ENCODE measurements at regions not wholly inside any gene's neighbourhood (a gene's known extent, or its start where the extent isn't known, plus 50 kb on each side); places are given as distances from the start of the nearest gene placed in this dataset.

- DNase-seq (ENCODE audit: low read depth) = no peak
Measured at GRCh38 chr1:112219267-112219666, 176.7 kb upstream of the CTTNBP2NL start.

DNA sequence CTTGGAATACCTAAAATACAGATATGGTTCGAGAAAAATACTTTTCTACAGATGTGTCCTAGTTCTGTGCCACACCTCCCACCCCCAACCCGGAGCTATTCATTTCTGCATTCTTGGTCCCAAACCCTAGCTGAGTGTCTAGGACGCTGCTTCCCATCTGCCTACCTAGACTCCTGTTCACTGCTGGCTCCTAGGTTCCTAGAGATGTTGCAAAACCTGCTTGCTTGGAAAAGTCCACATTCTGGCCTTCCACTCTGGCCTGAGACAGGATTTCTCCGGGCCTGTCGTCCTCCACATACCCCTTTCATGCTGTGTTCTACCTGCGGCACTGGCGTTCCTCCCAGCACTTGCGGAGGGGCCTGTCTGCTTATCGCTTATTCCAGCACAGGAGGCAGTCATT lies 165.8 kb upstream of the CTTNBP2NL start:
- DNase-seq (ENCODE audit: low read depth) = no peak

- no peak for DNase-seq (ENCODE audit: low read depth)
Measured at GRCh38 chr1:112231331-112231730, 164.7 kb upstream of the CTTNBP2NL start.

DNA sequence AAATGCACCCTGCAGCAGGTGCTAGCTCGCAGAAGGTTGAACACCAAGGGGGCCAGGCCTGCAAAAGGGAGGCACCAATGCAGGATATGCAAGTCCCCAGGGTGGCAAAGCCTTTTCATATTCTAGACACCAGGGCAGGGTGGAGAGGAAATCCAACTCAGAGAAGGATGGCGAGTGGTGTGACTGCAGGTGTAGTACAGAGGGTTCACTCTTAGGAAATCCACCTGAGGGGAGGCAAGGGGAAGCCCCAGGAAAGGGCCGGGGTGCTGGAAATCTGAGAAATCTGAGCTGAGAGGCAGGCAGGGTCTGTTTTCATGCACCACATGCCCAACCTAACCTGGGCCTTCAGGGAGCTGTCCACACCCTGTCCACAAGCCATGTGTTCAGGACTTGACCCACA lies 163.2 kb upstream of the CTTNBP2NL start:
- no peak for DNase-seq (ENCODE audit: low read depth)

DNA sequence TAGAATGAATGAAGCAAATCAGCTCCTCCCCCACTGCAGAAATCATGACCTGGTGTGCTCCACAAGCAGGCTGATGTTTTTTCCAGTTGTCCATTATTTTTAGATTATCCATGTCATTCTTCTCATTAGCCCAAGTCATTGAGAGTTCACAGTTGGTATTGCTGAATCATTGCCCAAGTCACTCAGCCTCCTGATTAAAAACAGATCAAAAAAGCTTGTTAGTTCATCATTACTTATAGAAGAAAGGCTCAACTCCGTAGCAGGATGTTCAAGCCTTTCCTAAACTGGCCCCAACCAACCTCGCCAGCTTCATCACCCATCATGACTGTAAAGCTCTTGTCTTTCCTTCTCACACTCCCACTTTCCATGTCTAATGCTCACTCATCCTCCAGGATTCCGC lies 161.3 kb upstream of the CTTNBP2NL start:
- DNase-seq (ENCODE audit: low read depth) = no peak

DNA sequence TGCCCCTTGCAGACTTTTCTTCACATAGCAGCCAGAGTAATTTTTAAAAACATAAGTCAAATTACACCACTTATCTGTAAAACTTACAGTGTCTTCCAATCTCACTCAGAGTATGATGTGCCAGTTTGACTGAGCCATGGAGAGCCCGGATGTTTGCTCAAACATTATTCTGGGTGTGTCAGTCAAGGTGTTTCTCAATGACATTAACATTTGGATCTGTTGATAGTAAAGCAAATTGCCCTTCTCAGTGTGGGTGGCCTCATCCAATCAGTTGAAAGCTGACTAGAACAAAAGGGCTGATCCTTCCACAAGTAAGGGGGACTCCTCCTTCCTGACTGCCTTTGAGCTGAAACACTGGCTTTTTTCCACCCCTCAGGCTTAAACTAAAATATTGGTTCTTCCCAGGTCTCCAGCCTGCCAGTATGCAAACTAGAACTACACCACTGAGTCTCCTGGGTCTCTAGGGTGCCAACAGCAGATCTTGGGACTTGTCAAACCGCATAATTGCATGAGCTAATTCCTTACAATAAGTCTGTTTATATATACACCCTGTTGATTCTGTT lies 157.9 kb upstream of the CTTNBP2NL start:
- DNase-seq (ENCODE audit: low read depth) = no peak

- no peak for DNase-seq (ENCODE audit: low read depth)
Measured at GRCh38 chr1:112239683-112240330, 156.2 kb upstream of the CTTNBP2NL start.

- no peak for DNase-seq (ENCODE audit: low read depth)
Measured at GRCh38 chr1:112242470-112242869, 153.5 kb upstream of the CTTNBP2NL start.

DNA sequence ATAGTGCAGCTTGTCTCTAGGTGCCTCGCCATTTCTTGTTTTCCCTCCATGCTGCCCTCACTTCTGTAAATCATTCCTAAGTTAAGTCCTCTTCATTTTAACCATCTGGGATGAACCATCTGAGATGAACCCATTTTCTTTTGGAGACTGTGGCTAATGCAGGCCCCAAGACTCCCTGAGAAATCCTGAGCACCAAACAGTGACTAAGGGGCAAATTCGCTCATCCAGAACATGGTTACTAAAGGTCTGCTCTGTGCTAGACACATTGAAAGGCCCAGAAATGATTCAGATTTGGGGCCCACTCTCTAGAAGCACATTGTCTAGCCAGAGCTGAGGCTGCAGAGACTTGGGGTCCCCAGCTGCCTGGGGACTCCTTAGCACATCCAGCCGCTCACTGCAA lies 151.9 kb upstream of the CTTNBP2NL start:
- DNase-seq (ENCODE audit: low read depth) = no peak

DNA sequence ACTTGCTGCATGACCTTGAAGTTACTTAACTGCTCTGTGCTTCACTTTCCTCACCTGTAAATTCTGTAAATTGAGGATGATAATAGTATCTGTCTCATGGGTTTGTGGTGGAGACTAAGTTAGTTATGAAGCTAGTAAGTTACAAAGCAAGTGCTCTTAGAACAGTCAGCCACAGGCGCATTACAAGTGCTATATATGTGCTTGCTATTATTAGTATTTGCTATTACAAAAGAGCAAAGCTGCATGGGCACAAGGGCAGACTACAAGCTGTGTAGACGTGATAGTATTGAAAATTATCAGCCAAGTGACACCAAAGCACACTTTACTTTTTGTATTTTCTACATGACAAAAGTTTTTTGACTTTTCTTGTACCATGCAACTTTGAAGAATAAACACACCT lies 150.9 kb upstream of the CTTNBP2NL start:
- DNase-seq (ENCODE audit: low read depth) = no peak

- no peak for DNase-seq (ENCODE audit: low read depth)
Measured at GRCh38 chr1:112247036-112247597, 148.9 kb upstream of the CTTNBP2NL start.

DNA sequence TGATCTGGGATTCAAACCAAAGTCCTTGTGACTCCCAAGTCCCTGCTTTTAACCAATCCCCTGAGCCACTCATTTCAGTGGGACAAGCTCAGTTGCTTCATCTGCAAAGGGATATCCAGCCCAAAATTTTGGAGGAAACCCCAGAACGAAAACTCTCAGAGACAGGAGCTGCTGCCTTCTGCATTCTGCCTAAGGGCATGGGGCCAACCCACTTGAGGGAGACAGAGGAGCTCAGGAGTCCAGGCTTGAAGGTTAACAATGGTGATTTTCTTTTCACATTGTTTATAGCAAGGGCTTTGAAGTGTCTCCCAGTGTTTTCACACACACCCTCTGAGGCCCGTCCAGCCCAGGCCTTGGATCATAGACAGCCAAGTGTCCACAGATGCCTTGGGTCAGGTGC lies 148.1 kb upstream of the CTTNBP2NL start:
- DNase-seq (ENCODE audit: low read depth) = no peak

DNA sequence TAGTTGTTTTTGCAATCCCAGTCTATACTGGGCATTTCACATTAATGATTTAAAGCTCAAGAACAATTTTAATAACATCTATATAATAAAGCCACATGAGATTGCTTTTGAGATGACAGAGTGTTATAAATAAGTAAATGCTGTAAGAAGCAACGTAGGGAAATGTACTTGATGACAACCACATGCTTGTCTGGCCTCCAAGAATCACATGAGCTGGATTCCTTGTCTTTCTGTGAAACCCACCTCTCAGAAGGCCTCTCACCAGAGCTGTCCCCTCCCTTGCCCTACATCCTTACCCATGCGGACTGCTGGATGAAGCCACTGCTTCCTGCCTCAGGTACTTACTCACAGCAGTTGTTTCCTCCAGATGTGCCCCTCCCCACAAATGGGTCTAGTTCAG lies 145.1 kb upstream of the CTTNBP2NL start:
- DNase-seq (ENCODE audit: low read depth) = no peak

DNA sequence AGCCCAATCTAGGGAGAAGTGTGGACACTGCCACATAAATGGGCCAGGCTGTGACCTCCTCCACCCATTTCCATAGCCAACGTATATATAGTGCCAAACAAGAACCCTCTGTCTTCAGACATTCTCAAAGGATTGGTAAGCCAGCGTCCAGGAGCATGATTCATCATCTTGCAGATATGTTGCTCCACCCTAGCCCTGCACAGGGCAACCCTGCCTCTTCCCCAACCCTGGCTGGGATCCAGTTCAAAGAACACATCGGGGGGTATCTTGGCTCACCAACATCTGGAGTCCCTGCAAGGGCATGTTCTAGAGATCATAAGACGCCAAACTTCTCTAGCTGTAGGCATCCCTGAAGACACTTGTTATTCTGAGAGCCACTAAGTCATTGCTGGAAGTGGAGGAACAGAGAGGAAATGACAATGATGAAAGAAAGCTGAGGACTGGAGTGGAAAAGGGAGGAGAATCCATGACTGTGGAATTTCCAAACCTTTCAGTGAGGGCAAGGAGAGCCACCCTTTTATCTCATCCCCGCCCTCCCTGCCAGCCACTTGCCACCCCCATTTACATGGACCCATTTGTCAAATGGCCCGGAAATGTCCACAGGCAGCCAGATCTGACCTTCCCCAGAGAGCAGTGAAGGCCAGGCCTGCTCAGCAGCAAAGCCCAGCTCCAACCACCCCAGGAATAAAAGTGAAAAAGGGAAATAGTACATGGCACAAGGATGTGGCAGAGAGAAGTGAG lies 144.1 kb upstream of the CTTNBP2NL start:
- DNase-seq (ENCODE audit: low read depth) = no peak

GRCh38 chr1:112253366-112253765 lies 142.6 kb upstream of the CTTNBP2NL start:
- DNase-seq (ENCODE audit: low read depth) = no peak

DNA sequence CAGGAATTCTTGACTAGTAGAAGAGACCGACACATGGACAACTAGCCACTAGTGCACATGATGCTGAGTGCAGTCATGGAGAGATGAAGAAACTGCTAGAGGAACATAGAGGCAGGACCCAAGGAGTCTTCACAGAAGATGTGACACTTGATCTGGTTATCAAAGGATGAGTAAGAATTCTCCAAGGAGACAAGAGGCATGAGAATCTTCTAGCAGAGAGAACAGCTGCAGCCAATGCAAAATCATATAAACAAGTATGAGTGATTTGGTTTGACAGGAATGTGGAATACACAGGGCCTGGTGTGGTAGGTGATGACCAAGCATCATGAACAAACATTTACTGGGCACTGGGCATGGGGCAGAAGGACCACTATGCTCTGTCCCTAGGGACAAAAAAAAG lies 140.9 kb upstream of the CTTNBP2NL start:
- DNase-seq (ENCODE audit: low read depth) = no peak

DNA sequence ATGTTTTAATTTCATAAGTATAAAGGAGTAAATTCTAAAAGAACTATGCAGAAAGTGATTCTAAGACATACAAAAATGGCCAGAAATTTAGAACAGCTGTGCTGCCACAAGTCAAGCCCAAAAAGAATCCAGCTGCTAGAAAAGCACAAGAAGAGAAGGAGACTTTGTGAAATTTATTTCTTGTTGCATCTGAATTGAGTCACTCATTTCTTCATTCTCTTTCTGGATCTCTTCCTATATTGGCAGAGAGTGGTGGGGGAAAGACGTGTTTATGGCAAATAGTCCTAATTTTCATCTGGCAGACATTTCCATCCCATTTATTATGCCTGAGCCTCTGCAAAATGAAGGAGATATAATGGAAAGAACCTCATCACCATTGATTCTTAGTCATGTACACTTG lies 139.6 kb upstream of the CTTNBP2NL start:
- DNase-seq (ENCODE audit: low read depth) = no peak

DNA sequence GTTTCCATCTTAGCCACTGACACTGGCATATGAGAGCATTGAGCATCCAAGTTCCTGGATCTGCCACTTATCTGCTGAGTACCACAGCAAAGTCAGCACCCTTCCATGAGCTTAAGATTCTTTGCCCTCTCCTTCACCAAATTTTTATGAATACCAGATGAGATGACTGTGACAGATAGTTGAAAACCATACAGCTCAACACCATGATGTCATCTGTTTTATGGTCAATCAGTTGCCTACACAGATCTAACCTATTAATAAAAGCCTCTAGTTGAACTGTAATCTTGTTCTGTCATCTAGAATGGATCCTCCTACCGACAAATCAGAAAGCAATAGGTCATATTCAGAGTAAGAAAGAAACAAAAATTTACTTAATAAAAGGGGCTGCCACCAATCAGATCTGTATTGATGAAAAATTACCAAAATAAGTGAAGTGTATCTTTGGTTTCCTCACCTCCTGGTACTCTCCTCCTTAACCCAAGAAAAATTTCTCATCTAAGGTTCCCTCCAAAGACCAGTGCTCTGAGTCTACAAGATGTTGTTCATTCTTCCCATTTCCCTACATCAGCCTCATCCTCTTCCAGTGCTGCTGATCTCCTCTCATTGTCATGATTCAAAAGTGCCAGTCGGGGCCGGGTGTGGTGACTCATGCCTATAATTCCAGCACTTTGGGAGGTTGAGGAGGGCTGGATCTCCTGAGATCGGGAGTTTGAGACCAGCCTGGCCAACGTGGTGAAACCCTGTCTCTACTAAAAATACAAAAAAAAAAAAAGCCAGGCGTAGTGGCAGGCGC lies 138.8 kb upstream of the CTTNBP2NL start:
- DNase-seq (ENCODE audit: low read depth) = no peak

DNA sequence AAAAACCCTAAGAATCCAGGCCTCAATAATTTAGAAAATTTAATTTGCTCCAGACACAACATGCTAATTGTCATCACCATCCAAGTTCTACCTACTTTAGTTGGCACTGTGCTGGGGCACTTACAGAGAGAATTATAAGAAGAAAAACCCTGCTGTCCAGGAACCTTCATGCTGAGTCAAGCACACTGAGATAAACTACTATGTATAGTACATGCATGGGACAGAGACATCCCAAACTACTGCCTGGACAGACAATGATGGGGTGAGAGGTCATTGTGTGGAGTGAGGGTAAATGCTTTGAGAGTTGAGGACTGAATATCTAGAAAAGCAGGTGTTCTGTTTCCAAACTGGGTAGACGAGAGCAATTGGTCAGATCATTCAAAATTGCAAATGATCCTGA lies 135.3 kb upstream of the CTTNBP2NL start:
- no peak for DNase-seq (ENCODE audit: low read depth)

DNA sequence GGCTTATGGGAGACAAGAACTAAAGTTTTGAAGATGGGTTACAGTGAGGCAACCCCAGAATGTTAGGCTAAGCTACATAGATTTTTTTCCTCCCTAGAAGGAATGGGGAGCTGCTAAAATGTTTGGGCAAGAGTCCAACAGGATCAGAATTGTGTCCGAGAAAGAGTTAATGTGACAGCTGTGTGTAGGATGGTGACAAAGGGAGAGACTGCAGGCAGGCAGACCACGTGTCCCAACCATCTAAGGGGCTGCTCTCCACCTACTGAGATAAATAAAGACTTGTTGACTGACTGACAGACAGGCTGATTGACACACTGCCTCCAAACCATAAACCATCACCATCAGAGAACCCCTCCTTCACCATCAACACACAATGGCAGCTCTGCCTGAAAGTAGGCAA lies 133.7 kb upstream of the CTTNBP2NL start:
- no peak for DNase-seq (ENCODE audit: low read depth)

DNA sequence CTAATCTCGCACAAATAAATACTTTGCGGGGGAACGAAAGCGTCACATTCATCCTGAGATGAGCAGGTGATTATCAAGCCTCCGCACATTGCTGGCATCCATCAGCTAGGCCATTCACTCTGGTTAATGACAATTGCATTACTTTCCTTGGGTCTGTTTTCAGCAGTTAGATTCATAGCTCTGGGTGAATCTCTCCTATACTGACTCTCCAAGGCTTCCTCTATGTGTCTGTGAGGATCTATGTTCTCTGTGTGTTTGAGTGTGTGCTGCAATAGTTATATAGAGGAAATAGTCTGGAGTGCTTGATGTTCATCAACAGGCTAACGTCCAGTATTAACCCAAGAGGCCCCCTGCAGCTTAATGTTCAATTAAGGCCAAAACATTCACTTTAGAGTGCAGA lies 133.0 kb upstream of the CTTNBP2NL start:
- DNase-seq (ENCODE audit: low read depth) = no peak

- no peak for DNase-seq (ENCODE audit: low read depth)
Measured at GRCh38 chr1:112263453-112263852, 132.6 kb upstream of the CTTNBP2NL start.

GRCh38 chr1:112264010-112264409 lies 132.0 kb upstream of the CTTNBP2NL start:
- no peak for DNase-seq (ENCODE audit: low read depth)

Measured in stimulated activated CD4-positive, alpha-beta T cell treated with anti-CD3 and anti-CD28 coated beads, Interleukin-2, amount 100 ng/mL, for 4 hours (primary cell).